Stomach smooth muscle (tissue), 2 donors: ENCODE measurements at regions not wholly inside any gene's neighbourhood (a gene's known extent, or its start where the extent isn't known, plus 50 kb on each side); places are given as distances from the start of the nearest gene placed in this dataset.

Source experiments
- H3K27ac ChIP-seq: one replicate; pipeline ENCODE4 v1.7.0; 2013; ENCODE audit warnings: mild to moderate bottlenecking, low read length, inconsistent platforms
- H3K27me3 ChIP-seq, 2 donors: one replicate each; pipeline ENCODE4 v1.7.0; 2013; ENCODE audit warnings: low read length in 2 of 2; ENCODE audit not compliant: insufficient read depth in 2 of 2, control insufficient read depth in 1 of 2
- H3K36me3 ChIP-seq, 2 donors: one replicate each; pipeline ENCODE4 v1.7.0; 2013; ENCODE audit warnings: low read length in 2 of 2; ENCODE audit not compliant: control insufficient read depth in 2 of 2, insufficient read depth in 2 of 2
- H3K4me1 ChIP-seq: one replicate; pipeline ENCODE4 v1.7.0; 2013; ENCODE audit warnings: low read length; ENCODE audit not compliant: control insufficient read depth, insufficient read depth
- H3K4me3 ChIP-seq, 2 donors: one replicate each; pipeline ENCODE4 v1.7.0; 2013; ENCODE audit warnings: low read length in 2 of 2
- H3K9ac ChIP-seq, 2 donors: one replicate each; pipeline ENCODE4 v1.7.0; 2013; ENCODE audit warnings: low read length in 2 of 2, mild to moderate bottlenecking in 1 of 2
- H3K9me3 ChIP-seq, 2 donors: one replicate each; pipeline ENCODE4 v1.7.0; 2013; ENCODE audit warnings: low read length in 2 of 2; ENCODE audit not compliant: control insufficient read depth in 2 of 2
- donor health status: healthy.
- donor health status: Pancreatic carcinoma.

DNA sequence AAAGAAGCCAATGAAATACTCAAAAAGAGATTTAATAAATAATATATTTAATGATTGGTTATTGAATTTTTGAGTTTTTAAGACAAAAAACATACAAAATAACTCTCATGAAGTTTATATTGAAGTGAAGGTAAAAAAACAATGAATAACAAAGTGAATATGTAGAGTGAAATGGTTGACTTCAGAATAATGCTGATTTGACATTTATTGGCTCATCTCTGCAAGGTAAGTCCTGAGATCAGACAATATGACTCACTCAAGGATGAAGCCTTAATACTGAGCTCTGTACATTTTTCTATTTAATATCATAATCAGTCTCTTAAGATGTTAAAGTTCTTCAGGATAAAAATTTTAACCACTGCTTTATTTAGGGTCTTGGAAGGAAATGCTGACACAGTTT lies 1398.9 kb upstream of the PCDH9 start:
- Histone ChIP-seq H3K4me3 (no peak overlapping the region), H3K27me3 (no peaks in the 10 kb centered on the region), H3K9me3 (no peaks in the 10 kb centered on the region), H3K27ac (no peak overlapping the region), H3K9ac (no peak overlapping the region), H3K4me1 (no peaks in the 10 kb centered on the region), H3K36me3 (no peaks in the 10 kb centered on the region)

DNA sequence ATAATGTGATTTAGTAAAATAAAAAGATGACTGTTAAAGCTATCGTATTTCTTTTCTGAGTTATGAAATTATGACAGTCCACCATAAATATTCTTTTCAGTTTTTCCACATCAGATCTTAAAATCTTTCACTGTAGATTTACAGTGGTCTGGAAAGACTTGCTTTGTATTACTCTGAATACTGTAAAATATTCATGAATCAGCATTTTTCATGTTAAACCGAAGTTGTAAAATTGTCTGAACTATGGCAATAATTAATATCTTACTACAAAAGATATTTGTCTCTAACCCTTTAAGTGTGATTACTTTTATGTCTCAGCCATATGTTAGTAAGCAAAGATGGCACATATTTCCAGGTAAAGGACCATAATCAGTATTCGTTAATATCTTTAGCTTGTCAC lies 1397.2 kb upstream of the PCDH9 start:
- Histone ChIP-seq H3K27me3 (no peaks in the 10 kb centered on the region), H3K4me1 (no peaks in the 10 kb centered on the region), H3K9me3 (no peaks in the 10 kb centered on the region), H3K27ac (no peak overlapping the region), H3K9ac (no peak overlapping the region), H3K36me3 (no peaks in the 10 kb centered on the region), H3K4me3 (no peak overlapping the region)

DNA sequence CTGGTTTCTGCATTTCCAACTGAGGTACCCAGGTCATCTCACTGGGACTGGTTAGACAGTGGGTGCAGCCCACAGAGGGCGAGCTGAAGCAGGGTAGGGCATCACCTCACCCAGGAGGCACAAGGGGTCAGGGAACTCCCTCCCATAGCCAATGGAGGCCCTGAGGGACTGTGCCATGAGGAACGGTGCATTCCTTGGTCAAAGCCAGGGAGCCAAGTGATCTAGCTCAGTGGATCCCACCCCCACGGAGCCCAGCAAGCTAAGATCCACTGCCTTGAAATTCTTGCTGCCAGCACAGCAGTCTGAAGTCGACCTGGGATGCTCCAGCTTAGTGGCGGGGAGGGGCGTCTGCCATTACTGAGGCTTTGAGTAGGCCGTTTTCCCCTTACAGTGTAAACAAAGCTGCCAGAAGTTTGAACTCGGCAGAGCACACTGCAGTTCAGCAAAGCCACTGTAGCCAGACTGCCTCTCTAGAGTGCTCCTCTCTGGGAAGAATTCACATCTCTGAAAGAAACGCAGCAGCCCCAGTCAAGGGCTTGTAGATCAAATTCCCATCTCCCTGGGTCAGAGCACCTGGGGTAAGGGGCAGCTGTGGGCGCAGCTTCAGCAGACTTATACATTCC lies 1386.6 kb upstream of the PCDH9 start:
- H3K9me3 ChIP-seq: no peaks in the 10 kb centered on the region
- no peak overlapping the region for H3K4me3 ChIP-seq
- H3K27ac ChIP-seq: no peak overlapping the region
- H3K36me3 ChIP-seq: no peaks in the 10 kb centered on the region
- no peak overlapping the region for H3K9ac ChIP-seq
- H3K27me3 ChIP-seq: no peaks in the 10 kb centered on the region
- H3K4me1 ChIP-seq: no peaks in the 10 kb centered on the region

DNA sequence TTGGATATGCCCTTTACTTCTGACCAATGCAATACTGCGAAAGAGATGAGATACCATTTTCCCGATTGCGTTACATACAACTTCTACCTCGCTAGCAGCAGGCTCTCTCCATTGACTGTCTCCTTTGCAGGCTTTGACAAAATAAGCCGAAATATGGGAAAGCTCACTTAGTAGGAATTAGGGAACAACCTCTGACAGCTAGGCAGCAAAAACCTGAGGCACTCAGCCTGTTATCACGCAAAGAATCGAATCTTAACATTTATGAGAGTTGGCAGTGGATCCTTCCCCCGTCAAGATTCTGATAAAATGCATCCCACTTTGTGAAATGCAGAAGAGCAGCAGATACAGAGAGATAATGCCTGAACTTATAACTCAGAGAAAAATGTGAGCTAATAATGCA lies 1379.5 kb upstream of the PCDH9 start:
- Histone ChIP-seq H3K4me1 (no peaks in the 10 kb centered on the region), H3K27me3 (no peaks in the 10 kb centered on the region), H3K9me3 (no peaks in the 10 kb centered on the region), H3K9ac (no peak overlapping the region), H3K36me3 (no peaks in the 10 kb centered on the region), H3K4me3 (no peak overlapping the region), H3K27ac (no peak overlapping the region)

DNA sequence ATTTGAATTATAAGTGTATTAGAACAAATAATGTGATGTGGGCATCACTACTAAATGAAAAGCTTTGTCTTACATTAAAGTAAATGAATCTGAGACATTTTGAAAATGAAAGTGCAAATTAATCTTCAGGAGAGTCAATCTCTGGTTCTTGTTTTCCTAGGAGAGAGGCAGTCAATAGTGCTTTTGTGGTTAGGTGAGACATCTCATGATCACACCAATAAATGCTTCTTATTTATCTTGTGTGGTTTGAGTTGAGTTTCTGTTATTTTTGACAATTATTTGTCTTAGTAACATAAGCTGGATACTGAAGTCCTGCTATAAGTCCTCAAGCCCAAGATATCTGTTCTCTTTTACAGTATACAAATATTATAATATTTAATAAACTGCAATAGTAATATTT lies 1378.0 kb upstream of the PCDH9 start:
- no peak overlapping the region for H3K4me3 ChIP-seq
- H3K4me1 ChIP-seq: no peaks in the 10 kb centered on the region
- no peak overlapping the region for H3K27ac ChIP-seq
- H3K36me3 ChIP-seq: no peaks in the 10 kb centered on the region
- no peak overlapping the region for H3K9ac ChIP-seq
- no peaks in the 10 kb centered on the region for H3K27me3 ChIP-seq
- no peaks in the 10 kb centered on the region for H3K9me3 ChIP-seq

DNA sequence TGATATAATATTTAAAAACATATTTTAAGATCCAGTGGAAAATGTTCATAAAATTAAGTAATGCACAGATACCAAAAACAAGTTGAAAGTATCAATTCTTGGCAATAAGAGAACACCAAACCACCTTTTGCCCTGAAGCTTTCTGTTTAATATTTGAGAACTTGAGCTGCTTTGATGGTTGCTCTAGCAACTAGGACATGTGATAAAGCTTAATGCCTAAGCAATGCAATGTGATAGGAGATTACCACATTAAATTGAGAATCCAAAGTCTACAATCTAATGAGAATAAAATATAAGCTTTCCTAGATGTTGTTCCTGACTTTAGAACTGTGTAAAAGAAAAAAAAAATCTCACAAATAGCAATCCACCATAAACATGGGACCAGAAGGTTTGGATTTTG lies 1367.5 kb upstream of the PCDH9 start:
- H3K4me3 ChIP-seq: no peak overlapping the region
- no peak overlapping the region for H3K9ac ChIP-seq
- H3K27ac ChIP-seq: no peak overlapping the region
- H3K4me1 ChIP-seq: no peaks in the 10 kb centered on the region
- H3K27me3 ChIP-seq: no peaks in the 10 kb centered on the region
- H3K36me3 ChIP-seq: no peaks in the 10 kb centered on the region
- H3K9me3 ChIP-seq: no peaks in the 10 kb centered on the region

DNA sequence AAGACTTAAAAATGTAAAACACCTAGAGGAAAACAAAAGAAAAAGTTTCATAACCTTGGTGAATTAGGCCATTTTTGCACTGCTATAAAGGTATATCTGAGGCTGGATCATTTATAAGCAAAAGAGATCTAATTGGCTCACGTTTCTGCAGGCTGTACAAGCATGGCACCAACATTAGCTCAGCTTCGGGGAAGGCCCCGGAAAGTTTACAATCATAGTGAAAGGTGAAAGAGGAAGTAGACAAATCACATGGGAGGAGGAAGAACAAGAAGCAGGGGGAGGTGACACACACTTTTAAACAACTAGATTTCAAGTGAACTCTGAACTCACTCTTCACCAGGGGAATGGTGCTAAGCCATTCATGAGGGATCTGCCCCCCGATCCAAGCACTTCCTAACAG lies 1358.5 kb upstream of the PCDH9 start:
- Histone ChIP-seq H3K36me3 (no peaks in the 10 kb centered on the region), H3K27me3 (no peaks in the 10 kb centered on the region), H3K4me1 (no peaks in the 10 kb centered on the region), H3K9me3 (no peaks in the 10 kb centered on the region), H3K4me3 (no peak overlapping the region), H3K9ac (no peak overlapping the region), H3K27ac (no peak overlapping the region)

DNA sequence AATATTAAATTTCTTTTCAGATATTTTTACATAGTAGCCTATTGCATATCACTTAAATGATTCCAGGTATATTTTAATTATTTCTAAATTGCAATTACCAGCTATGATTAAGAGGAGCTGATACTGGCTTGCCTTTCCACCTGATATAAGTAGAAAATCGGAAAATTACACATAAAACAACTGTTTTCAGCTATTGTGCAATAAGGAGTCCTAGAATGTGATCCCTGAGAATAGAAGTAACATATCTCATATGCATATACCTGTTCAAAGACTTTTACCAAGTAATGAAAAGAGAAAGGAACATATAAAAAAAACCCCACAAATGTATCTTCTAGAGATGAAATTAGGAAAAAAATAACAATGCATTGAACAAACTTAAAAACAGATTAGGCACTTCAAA lies 1354.6 kb upstream of the PCDH9 start:
- no peaks in the 10 kb centered on the region for H3K36me3 ChIP-seq
- no peak overlapping the region for H3K9ac ChIP-seq
- no peaks in the 10 kb centered on the region for H3K9me3 ChIP-seq
- no peak overlapping the region for H3K27ac ChIP-seq
- H3K27me3 ChIP-seq: no peaks in the 10 kb centered on the region
- H3K4me3 ChIP-seq: no peak overlapping the region
- no peaks in the 10 kb centered on the region for H3K4me1 ChIP-seq

DNA sequence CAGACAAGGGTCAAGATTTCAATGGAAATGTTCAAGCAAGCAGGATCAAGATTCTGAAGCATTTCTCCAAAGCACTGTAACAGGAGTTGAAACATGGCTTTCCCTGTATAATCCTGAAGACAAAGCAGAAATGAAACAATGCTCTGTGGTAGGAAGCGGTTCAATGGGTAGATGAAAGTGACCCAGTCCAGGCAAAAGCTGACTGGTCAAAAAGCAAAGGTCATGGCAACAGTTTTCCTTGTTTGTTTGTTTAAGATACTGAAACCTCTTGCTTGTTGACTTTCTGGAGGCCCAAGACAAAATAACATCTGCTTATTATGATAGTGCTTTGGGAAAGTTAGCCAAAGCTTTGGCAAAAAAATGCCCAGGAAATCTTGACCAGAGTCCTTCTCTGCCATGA lies 1343.9 kb upstream of the PCDH9 start:
- Histone ChIP-seq H3K4me3 (no peak overlapping the region), H3K36me3 (no peaks in the 10 kb centered on the region), H3K27ac (no peak overlapping the region), H3K9me3 (no peaks in the 10 kb centered on the region), H3K9ac (no peak overlapping the region), H3K4me1 (no peaks in the 10 kb centered on the region), H3K27me3 (no peaks in the 10 kb centered on the region)

DNA sequence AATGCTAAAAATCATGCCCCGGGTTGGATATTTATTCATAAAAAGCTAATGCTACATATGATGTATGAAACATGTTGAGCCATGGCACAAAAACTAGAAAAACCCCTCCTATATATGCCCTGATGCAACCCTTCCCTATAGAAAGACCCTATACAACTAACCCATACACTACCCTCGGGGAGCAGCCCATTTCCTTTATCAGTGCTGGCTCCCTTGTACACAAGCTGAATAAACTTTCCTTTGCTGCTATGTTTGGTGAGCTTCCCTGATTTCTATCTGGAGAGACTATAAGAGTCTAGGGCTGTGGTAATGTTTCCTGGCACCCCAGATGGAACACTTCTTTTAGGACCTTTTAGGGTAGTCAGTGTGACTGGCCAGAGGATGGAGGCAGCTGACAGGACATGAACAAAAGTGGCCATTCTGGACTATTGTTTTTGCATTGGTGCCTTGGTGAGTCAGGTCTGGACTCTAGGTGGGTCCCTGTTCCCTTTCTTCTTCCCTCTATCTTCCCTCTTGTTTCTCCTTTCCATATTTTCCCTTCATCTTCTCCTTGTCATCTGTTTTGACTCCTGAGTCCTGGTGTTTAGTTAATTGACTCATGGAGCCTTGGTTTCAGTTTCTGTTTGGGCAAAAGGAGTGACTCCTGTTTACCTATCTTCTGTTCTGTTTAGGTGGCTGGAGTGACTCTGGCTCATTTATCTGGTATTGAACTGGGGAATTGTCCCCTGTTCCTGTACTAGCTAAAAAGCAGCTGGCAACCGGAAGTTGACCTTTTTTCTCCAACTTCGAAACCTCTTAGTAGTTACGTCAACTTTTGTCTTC lies 1321.8 kb upstream of the PCDH9 start:
- H3K4me3 ChIP-seq: no peak overlapping the region
- H3K4me1 ChIP-seq: no peaks in the 10 kb centered on the region
- no peaks in the 10 kb centered on the region for H3K9me3 ChIP-seq
- H3K9ac ChIP-seq: no peak overlapping the region
- H3K27ac ChIP-seq: no peak overlapping the region
- no peaks in the 10 kb centered on the region for H3K36me3 ChIP-seq
- H3K27me3 ChIP-seq: no peaks in the 10 kb centered on the region

DNA sequence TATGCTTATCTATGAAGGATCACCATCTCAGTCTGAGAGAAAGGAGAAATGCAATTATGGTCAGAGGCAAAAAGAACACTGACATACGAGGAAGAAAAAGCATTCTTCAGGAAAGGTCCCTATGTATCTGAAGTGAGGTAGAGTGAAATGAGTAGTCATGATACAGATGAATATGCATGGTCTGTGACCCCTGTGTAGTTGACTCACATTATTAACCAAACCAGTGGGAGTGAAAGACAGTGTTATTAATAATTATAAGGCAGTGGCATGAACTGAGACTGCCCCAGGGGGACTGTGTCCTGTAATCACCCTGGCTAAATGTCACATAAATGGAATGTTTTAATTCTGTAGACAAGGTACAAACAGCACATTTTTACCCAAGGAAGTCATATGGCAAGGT lies 1320.2 kb upstream of the PCDH9 start:
- Histone ChIP-seq H3K9ac (no peak overlapping the region), H3K27me3 (no peaks in the 10 kb centered on the region), H3K36me3 (no peaks in the 10 kb centered on the region), H3K9me3 (no peaks in the 10 kb centered on the region), H3K4me3 (no peak overlapping the region), H3K4me1 (no peaks in the 10 kb centered on the region), H3K27ac (no peak overlapping the region)
